Tibial artery (tissue), 4 donors: ENCODE measurements at regions not wholly inside any gene's neighbourhood (a gene's known extent, or its start where the extent isn't known, plus 50 kb on each side); places are given as distances from the start of the nearest gene placed in this dataset.

Experiments used
- DNase-seq, 2 donors: peaks; one replicate each; pipeline ENCODE4 v3.0.0-alpha.2; 2019
- H3K27ac ChIP-seq, 2 donors: fragments of 200-600 bp; sonication (generic) in 1 of 2; 1 replicate in 1 of 2; 2 replicates in 1 of 2; pipeline ENCODE4 v1.5.1; 2018 to 2019; ENCODE audit warnings: mild to moderate bottlenecking in 1 of 2
- H3K27me3 ChIP-seq, 2 donors: fragments of 200-600 bp; sonication (generic) in 1 of 2; one replicate each; pipeline versions ENCODE4 v1.5.1 to v1.6.0; 2016 to 2019
- H3K36me3 ChIP-seq, 3 donors: fragments of 200-600 bp; sonication (generic) in 2 of 3; one replicate each; pipeline ENCODE4 v1.5.1; 2016 to 2019; ENCODE audit warnings: mild to moderate bottlenecking in 2 of 3
- H3K4me1 ChIP-seq, 4 donors: fragments of 200-600 bp; sonication (generic) in 2 of 4; 1 replicate in 3 of 4; 2 replicates in 1 of 4; pipeline ENCODE4 v1.5.1; 2016 to 2019
- H3K4me3 ChIP-seq, 2 donors: fragments of 200-600 bp; sonication (generic) in 1 of 2; 1 replicate in 1 of 2; 2 replicates in 1 of 2; pipeline ENCODE4 v1.5.1; 2018 to 2019; ENCODE audit warnings: mild to moderate bottlenecking in 2 of 2
- H3K9me3 ChIP-seq, 3 donors: fragments of 200-600 bp; sonication (generic) in 1 of 3; one replicate each; pipeline ENCODE4 v1.5.1; 2016 to 2019
- CTCF ChIP-seq, 2 experiments: fragments of 200-600 bp in 1 of 2; fragments of 450-650 bp in 1 of 2; IDR thresholded peaks; one replicate each; pipeline ENCODE4 v1.5.1; 2017 to 2019; ENCODE audit warnings: antibody characterized with exemption in 2 of 2, mild to moderate bottlenecking in 1 of 2, moderate library complexity in 1 of 2
- intact Hi-C: fragments of 100-400 bp; cut with DNase I; formaldehyde crosslinking; loops from one replicate; pipeline ENCODE4 v1.15.0; 2023; ENCODE audit warnings: low total_unique reads

GRCh38 chr10:83934641-83935338, 204.5 kb upstream of the GHITM start:
- H3K27ac ChIP-seq, result no peak overlapping the region
- no peaks in the 10 kb centered on the region for H3K36me3 ChIP-seq
- no peak for TF ChIP-seq CTCF (IDR thresholded peaks at IDR 0.05)
- no peaks in the 10 kb centered on the region for H3K9me3 ChIP-seq
- intact Hi-C loops, result no loop called here
- H3K27me3 ChIP-seq, result no peaks in the 10 kb centered on the region
- no peak for DNase-seq
- H3K4me1 ChIP-seq, result no peaks in the 10 kb centered on the region
- no peak overlapping the region for H3K4me3 ChIP-seq

GRCh38 chr10:83935339-83935736, 204.0 kb upstream of the GHITM start:
- Histone ChIP-seq H3K4me1 (no peaks in the 10 kb centered on the region), H3K4me3 (no peak overlapping the region), H3K36me3 (no peaks in the 10 kb centered on the region), H3K27ac (no peak overlapping the region), H3K27me3 (no peaks in the 10 kb centered on the region), H3K9me3 (no peaks in the 10 kb centered on the region)
- DNase-seq, result no peak
- intact Hi-C loops, result no loop called here
- TF ChIP-seq CTCF (IDR thresholded peaks at IDR 0.05), result no peak

GRCh38 chr10:83935911-83936310, 203.4 kb upstream of the GHITM start:
- H3K4me1 ChIP-seq, result no peaks in the 10 kb centered on the region
- intact Hi-C loops, result no loop called here
- H3K27ac ChIP-seq, result no peak overlapping the region
- H3K4me3 ChIP-seq, result no peak overlapping the region
- TF ChIP-seq CTCF (IDR thresholded peaks at IDR 0.05), result no peak
- H3K27me3 ChIP-seq, result no peaks in the 10 kb centered on the region
- H3K36me3 ChIP-seq, result no peaks in the 10 kb centered on the region
- no peak for DNase-seq
- H3K9me3 ChIP-seq, result no peaks in the 10 kb centered on the region

GRCh38 chr10:83937161-83937560, 202.1 kb upstream of the GHITM start:
- Histone ChIP-seq H3K36me3 (no peaks in the 10 kb centered on the region), H3K27ac (no peak overlapping the region), H3K4me1 (no peaks in the 10 kb centered on the region), H3K27me3 (no peaks in the 10 kb centered on the region), H3K4me3 (no peak overlapping the region), H3K9me3 (no peaks in the 10 kb centered on the region)
- no peak for DNase-seq
- no peak for TF ChIP-seq CTCF (IDR thresholded peaks at IDR 0.05)
- intact Hi-C loops, result no loop called here

GRCh38 chr10:83937826-83938225, 201.5 kb upstream of the GHITM start:
- DNase-seq, result no peak
- Histone ChIP-seq H3K4me3 (no peak overlapping the region), H3K4me1 (no peaks in the 10 kb centered on the region), H3K9me3 (no peaks in the 10 kb centered on the region), H3K36me3 (no peaks in the 10 kb centered on the region), H3K27ac (no peak overlapping the region), H3K27me3 (no peaks in the 10 kb centered on the region)
- intact Hi-C loops, result no loop called here
- no peak for TF ChIP-seq CTCF (IDR thresholded peaks at IDR 0.05)

GRCh38 chr10:83941189-83941588, 198.1 kb upstream of the GHITM start:
- no peak overlapping the region for H3K4me3 ChIP-seq
- H3K9me3 ChIP-seq, result no peaks in the 10 kb centered on the region
- no peaks in the 10 kb centered on the region for H3K4me1 ChIP-seq
- no peaks in the 10 kb centered on the region for H3K27me3 ChIP-seq
- no peak overlapping the region for H3K27ac ChIP-seq
- intact Hi-C loops, result no loop called here
- H3K36me3 ChIP-seq, result no peaks in the 10 kb centered on the region
- no peak for TF ChIP-seq CTCF (IDR thresholded peaks at IDR 0.05)
- no peak for DNase-seq
